Skeletal muscle cell (primary cell): ENCODE measurements at regions not wholly inside any gene's neighbourhood (a gene's known extent, or its start where the extent isn't known, plus 50 kb on each side); places are given as distances from the start of the nearest gene placed in this dataset.
"Not testable (repeated sequence)": the region's sequence is repeated elsewhere in the genome, so short reads cannot be mapped to it uniquely, and the experiment has no call there.

Experiments used
- DNase-seq: peaks from one replicate; pipeline ENCODE4 v3.0.0-alpha.2; 2010; ENCODE audit warnings: low read depth
- H3K4me3 ChIP-seq: 2 replicates; pipeline ENCODE4 v1.5.1; 2011; ENCODE audit warnings: low read depth, mild to moderate bottlenecking, control low read depth, low read length, moderate library complexity

GRCh38 chr16:31581065-31581464, 53.4 kb downstream of the AHSP start:
- DNase-seq, H3K4me3 ChIP-seq: not testable (repeated sequence)

GRCh38 chr16:31601737-31602384, 74.2 kb downstream of the AHSP start:
- not testable (repeated sequence) for H3K4me3 ChIP-seq, DNase-seq

- DNase-seq = no peak
- H3K4me3 ChIP-seq = no peak overlapping the region
Observed at GRCh38 chr16:31618130-31618529, 90.4 kb downstream of the AHSP start.

- no peak for DNase-seq
Observed at GRCh38 chr16:31636433-31636832, 108.7 kb downstream of the AHSP start.

GRCh38 chr16:31641279-31641678, 113.6 kb downstream of the AHSP start:
- H3K4me3 ChIP-seq = no peak overlapping the region
- no peak for DNase-seq

More at GRCh38 chr16:31636433-31636832, 108.7 kb downstream of the AHSP start:
- H3K4me3 ChIP-seq = no peak overlapping the region

GRCh38 chr16:31655674-31656073, 128.0 kb downstream of the AHSP start:
- DNase-seq, H3K4me3 ChIP-seq: not testable (repeated sequence)

- H3K4me3 ChIP-seq = no peak overlapping the region
- DNase-seq = no peak
Observed at GRCh38 chr16:31664683-31665482, 137.2 kb downstream of the AHSP start.

GRCh38 chr16:31674686-31675085, 147.0 kb downstream of the AHSP start:
- no peak overlapping the region for H3K4me3 ChIP-seq

GRCh38 chr16:31676731-31677130, 149.0 kb downstream of the AHSP start:
- H3K4me3 ChIP-seq = no peak overlapping the region
- no peak for DNase-seq

More at GRCh38 chr16:31674686-31675085, 147.0 kb downstream of the AHSP start:
- DNase-seq = no peak

GRCh38 chr16:31678649-31679325, 151.1 kb downstream of the AHSP start:
- H3K4me3 ChIP-seq = no peak overlapping the region
- no peak for DNase-seq

GRCh38 chr16:31689331-31689730, 161.6 kb downstream of the AHSP start:
- H3K4me3 ChIP-seq, DNase-seq: not testable (repeated sequence)

GRCh38 chr16:31692338-31692737, 164.6 kb downstream of the AHSP start:
- H3K4me3 ChIP-seq, DNase-seq: not testable (repeated sequence)

GRCh38 chr16:31693733-31694132, 166.0 kb downstream of the AHSP start:
- no peak for DNase-seq
- H3K4me3 ChIP-seq = no peak overlapping the region

GRCh38 chr16:31694461-31694860, 166.8 kb downstream of the AHSP start:
- DNase-seq = no peak
- H3K4me3 ChIP-seq = no peak overlapping the region

- DNase-seq = no peak
- H3K4me3 ChIP-seq = no peak overlapping the region
Observed at GRCh38 chr16:31695667-31696066, 168.0 kb downstream of the AHSP start.

- H3K4me3 ChIP-seq = no peak overlapping the region
- DNase-seq = peak; percentile 10
Observed at GRCh38 chr16:31696968-31697743, 169.5 kb downstream of the AHSP start.

- H3K4me3 ChIP-seq = no peak overlapping the region
- DNase-seq = no peak
Observed at GRCh38 chr16:31697744-31698125, 170.0 kb downstream of the AHSP start.

- DNase-seq = no peak
Observed at GRCh38 chr16:31698901-31699300, 171.2 kb downstream of the AHSP start.

GRCh38 chr16:31699601-31700000, 171.9 kb downstream of the AHSP start:
- DNase-seq = no peak
- no peak overlapping the region for H3K4me3 ChIP-seq

More at GRCh38 chr16:31698901-31699300, 171.2 kb downstream of the AHSP start:
- no peak overlapping the region for H3K4me3 ChIP-seq

- H3K4me3 ChIP-seq = peak overlapping the region; percentile 77
Observed at GRCh38 chr16:31700200-31700529, 172.5 kb downstream of the AHSP start.

More at GRCh38 chr16:31700200-31700529, 172.5 kb downstream of the AHSP start:
- DNase-seq = peak; percentile 1
